ENCODE measurements at regions not wholly inside any gene's neighbourhood (a gene's known extent, or its start where the extent isn't known, plus 50 kb on each side); places are given as distances from the start of the nearest gene placed in this dataset.

DNA sequence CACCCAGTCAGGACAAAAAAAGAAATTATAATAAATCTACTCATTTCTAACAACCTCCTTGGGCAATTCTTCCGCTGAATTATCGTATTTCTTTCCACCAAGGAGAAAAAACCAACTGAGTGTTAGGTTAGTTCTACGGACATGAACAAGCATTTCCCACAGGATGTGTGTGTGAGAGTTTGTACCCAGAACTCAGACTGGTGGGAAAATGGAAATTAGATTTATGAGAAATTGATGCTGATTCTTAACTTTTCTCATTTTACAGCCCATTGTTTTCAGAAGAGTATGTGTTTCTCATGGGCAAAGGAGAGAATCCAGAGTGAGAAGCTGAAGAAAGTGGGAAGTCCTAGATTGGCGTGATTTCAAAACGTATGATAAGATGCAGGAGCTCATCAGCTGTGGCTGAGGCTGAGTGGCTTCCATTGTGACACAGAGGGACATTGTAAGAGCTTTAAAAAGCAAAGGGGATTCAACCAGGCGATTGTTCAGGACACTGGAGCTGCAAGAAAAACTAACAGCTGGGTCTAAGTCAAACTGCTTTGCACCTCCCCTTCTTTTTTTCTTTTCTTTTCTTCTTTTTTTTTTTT lies 184.7 kb upstream of the ARGLU1 start:
- no peak for DNase-seq (ENCODE audit: low read depth)
- TF ChIP-seq CTCF (conservative IDR thresholded peaks at IDR 0.05; ENCODE audit: control insufficient read depth, insufficient read depth, low read depth, low read length), result no peak
- H3K4me3 ChIP-seq (ENCODE audit: control insufficient read depth, low read depth, low read length), result no peak overlapping the region

DNA sequence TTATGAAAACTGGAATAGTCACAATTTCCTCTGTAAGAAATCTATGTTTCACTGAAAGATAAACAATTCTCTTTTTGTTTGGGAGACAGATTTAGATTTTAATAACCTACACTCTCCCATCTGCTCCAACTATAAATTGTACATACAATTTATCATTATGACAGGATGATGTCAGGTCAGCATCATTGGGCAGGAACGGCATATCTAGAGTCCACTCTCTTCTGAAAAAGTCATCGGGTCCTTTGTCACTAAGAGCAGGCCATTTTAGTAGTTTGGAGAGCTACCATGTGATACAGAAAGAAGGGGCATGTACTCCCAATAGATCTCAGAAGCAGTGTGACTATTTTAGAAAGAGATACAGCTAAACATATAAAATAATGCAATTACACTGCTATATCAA lies 180.8 kb upstream of the ARGLU1 start:
- H3K4me3 ChIP-seq (ENCODE audit: control insufficient read depth, low read depth, low read length), result no peak overlapping the region
- DNase-seq (ENCODE audit: low read depth), result no peak
- no peak for TF ChIP-seq CTCF (conservative IDR thresholded peaks at IDR 0.05; ENCODE audit: control insufficient read depth, insufficient read depth, low read depth, low read length)

- no peak for TF ChIP-seq CTCF (conservative IDR thresholded peaks at IDR 0.05; ENCODE audit: control insufficient read depth, insufficient read depth, low read depth, low read length)
- no peak overlapping the region for H3K4me3 ChIP-seq (ENCODE audit: control insufficient read depth, low read depth, low read length)
- DNase-seq (ENCODE audit: low read depth), result no peak
Observed at GRCh38 chr13:106744516-106744915, 176.6 kb upstream of the ARGLU1 start.

GRCh38 chr13:106738186-106738678 lies 170.3 kb upstream of the ARGLU1 start:
- no peak overlapping the region for H3K4me3 ChIP-seq (ENCODE audit: control insufficient read depth, low read depth, low read length)
- TF ChIP-seq CTCF (conservative IDR thresholded peaks at IDR 0.05; ENCODE audit: control insufficient read depth, insufficient read depth, low read depth, low read length), result no peak

GRCh38 chr13:106736941-106737340 lies 169.0 kb upstream of the ARGLU1 start:
- no peak overlapping the region for H3K4me3 ChIP-seq (ENCODE audit: control insufficient read depth, low read depth, low read length)
- no peak for DNase-seq (ENCODE audit: low read depth)
- no peak for TF ChIP-seq CTCF (conservative IDR thresholded peaks at IDR 0.05; ENCODE audit: control insufficient read depth, insufficient read depth, low read depth, low read length)

More at GRCh38 chr13:106738186-106738678, 170.3 kb upstream of the ARGLU1 start:
- DNase-seq (ENCODE audit: low read depth), result no peak

GRCh38 chr13:106734198-106734597 lies 166.3 kb upstream of the ARGLU1 start:
- TF ChIP-seq CTCF (conservative IDR thresholded peaks at IDR 0.05; ENCODE audit: control insufficient read depth, insufficient read depth, low read depth, low read length), result no peak
- DNase-seq (ENCODE audit: low read depth), result no peak

DNA sequence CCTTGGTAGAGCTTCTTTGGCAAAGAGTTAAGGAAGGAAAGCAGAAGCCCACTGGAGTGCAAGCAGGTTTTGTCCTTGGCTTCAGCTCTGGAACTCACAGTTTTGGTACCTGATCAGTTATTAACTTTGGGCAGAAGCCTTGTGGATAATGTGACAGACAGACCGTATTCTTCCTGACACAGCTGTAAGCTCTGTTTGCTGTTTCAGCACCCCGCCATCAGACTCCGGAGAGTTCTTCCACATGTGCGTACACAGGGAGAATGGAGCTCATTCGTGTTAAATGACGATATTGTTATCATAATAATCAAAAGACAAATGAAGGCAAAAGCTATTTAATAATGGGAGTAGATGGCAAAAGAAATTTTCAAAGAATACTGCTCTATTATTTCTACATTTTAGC lies 155.1 kb upstream of the ARGLU1 start:
- TF ChIP-seq CTCF (conservative IDR thresholded peaks at IDR 0.05; ENCODE audit: control insufficient read depth, insufficient read depth, low read depth, low read length), result no peak

More at GRCh38 chr13:106734198-106734597, 166.3 kb upstream of the ARGLU1 start:
- no peak overlapping the region for H3K4me3 ChIP-seq (ENCODE audit: control insufficient read depth, low read depth, low read length)

More for the DNA sequence above, 155.1 kb upstream of the ARGLU1 start:
- H3K4me3 ChIP-seq (ENCODE audit: control insufficient read depth, low read depth, low read length), result no peak overlapping the region
- no peak for DNase-seq (ENCODE audit: low read depth)

All from fibroblast of mammary gland (primary cell).